Aorta (tissue), 5 donors: ENCODE measurements at regions not wholly inside any gene's neighbourhood (a gene's known extent, or its start where the extent isn't known, plus 50 kb on each side); places are given as distances from the start of the nearest gene placed in this dataset.
A peak's percentile ranks its signal among the peaks of the same experiment; 100 is the strongest.

Experiments used
- ATAC-seq: fragments of 200-7000 bp; cut with Tn5 transposase; one replicate; pipeline ENCODE4 v1.9.1; 2022; ENCODE audit warnings: moderate library complexity; ENCODE audit not compliant: low FRiP score
- DNase-seq, 2 donors: peaks; one replicate each; pipeline ENCODE4 v3.0.0-alpha.2; 2020
- H3K27ac ChIP-seq, 2 donors: one replicate each; pipeline ENCODE4 v1.5.1; 2013; ENCODE audit warnings: low read length in 2 of 2, mild to moderate bottlenecking in 2 of 2, moderate library complexity in 2 of 2, control low read depth in 1 of 2, inconsistent platforms in 1 of 2, low read depth in 1 of 2
- H3K27me3 ChIP-seq, 2 donors: one replicate each; pipeline ENCODE4 v1.6.1; 2013; ENCODE audit warnings: control low read depth in 1 of 2, low read length in 1 of 2, mild to moderate bottlenecking in 1 of 2, moderate library complexity in 1 of 2; ENCODE audit not compliant: insufficient read depth in 2 of 2, control insufficient read depth in 1 of 2
- H3K36me3 ChIP-seq, 2 donors: one replicate each; pipeline ENCODE4 v1.6.1; 2013; ENCODE audit warnings: control low read depth in 1 of 2, low read length in 1 of 2, mild to moderate bottlenecking in 1 of 2; ENCODE audit not compliant: insufficient read depth in 2 of 2, control insufficient read depth in 1 of 2
- H3K4me1 ChIP-seq, 2 donors: one replicate each; pipeline ENCODE4 v1.6.1; 2013; ENCODE audit warnings: low read length in 2 of 2, control low read depth in 1 of 2, mild to moderate bottlenecking in 1 of 2, moderate library complexity in 1 of 2; ENCODE audit not compliant: insufficient read depth in 2 of 2, control insufficient read depth in 1 of 2
- H3K4me3 ChIP-seq, 2 donors: one replicate each; pipeline ENCODE4 v1.5.1; 2013; ENCODE audit warnings: low read length in 2 of 2, control low read depth in 1 of 2, mild to moderate bottlenecking in 1 of 2
- H3K9me3 ChIP-seq: one replicate; pipeline ENCODE4 v1.6.1; 2013; ENCODE audit warnings: mild to moderate bottlenecking, low read length; ENCODE audit not compliant: control insufficient read depth
- WGBS, 2 donors: extraction: QIAGEN DNeasy Blood & Tissue Kit; methylation state at CpG; one replicate each; pipeline ENCODE4 v1.1.7; 2013; 5-methylcytosine and 5-hydroxymethylcytosine counted together
- intact Hi-C, 2 donors: fragments of 100-400 bp; cut with DNase I; formaldehyde crosslinking; loops; one replicate each; pipeline versions ENCODE4 v1.14.2 to v1.15.0; 2022
- donor health status: healthy with polysubstance abuse.
- donor health status: Bipolar disorder and iron deficiency.
- donor health status: DM: no; HTN: no; CAD: no.
- donor health status: DM: no; HTN: no; CAD: no.
- donor health status: DM: yes; HTN: yes; CAD: no.

DNA sequence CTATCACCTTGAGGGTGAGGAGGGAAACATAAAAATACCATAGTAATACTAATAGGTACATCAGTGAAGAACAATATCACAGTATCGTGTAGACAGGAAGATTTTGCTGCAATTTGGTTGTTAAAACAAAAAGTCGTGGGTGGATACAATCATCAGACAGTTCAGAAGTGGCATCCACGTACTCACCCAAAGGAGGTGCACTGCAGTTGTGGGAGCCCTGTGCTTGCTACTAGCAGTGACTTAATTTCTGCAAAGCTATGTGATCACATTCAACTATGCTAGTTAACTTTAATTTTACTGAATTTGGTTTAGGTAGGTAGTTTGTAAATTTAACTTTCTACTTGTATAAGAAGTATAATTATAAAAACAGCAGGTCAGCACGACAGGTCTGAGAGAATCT is 188.2 kb upstream of the SGK1 start:
- H3K9me3 ChIP-seq: no peaks in the 10 kb centered on the region
- intact Hi-C loops: no loop called here
- H3K27me3 ChIP-seq: no peaks in the 10 kb centered on the region
- H3K4me1 ChIP-seq: peaks cover 0 to 2% of the 10 kb centered on the region in 2 donors
- no peak overlapping the region for H3K4me3 ChIP-seq
- no peak for ATAC-seq
- no peak overlapping the region for H3K27ac ChIP-seq
- DNase-seq: no peak
- 95 to 96% methylated on average over 4 of the region's 4 CpGs for WGBS, 2 donors
- H3K36me3 ChIP-seq: no peaks in the 10 kb centered on the region

DNA sequence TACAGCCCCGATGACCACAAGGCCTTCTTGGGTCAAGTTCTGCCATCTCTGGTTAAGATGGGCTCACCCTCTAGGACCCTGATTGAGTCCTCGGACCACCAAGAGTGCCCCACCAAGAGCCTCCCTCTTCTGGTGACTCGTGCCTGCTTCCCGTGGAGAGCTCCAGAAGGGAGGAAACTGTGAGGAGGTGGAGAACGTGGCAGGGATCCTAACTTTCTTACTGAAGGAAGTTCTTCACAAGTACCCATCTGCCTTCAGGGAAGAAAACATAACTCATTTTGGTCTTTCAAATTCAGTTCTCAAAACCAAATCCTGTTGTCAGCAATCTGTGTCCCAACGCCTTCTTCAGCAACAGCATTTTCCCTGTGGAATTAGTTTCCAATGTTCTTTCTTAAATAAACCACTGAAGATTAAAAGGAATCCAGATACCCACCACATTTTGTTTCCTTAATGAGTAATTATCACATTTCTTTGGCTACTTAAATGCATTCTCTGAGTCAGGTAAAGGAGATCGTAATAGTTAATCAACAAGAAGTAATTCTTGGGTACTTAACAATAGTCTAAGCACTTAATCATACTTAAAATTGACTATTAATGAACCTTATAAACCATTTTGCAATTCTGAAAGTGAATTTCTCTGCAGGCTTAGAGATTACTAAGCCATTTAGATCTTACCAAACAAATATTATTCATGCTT is 185.8 kb upstream of the SGK1 start:
- no peak overlapping the region for H3K27ac ChIP-seq
- no peak for DNase-seq
- WGBS, 2 donors: 64 to 74% methylated on average over 7 of the region's 7 CpGs

DNA sequence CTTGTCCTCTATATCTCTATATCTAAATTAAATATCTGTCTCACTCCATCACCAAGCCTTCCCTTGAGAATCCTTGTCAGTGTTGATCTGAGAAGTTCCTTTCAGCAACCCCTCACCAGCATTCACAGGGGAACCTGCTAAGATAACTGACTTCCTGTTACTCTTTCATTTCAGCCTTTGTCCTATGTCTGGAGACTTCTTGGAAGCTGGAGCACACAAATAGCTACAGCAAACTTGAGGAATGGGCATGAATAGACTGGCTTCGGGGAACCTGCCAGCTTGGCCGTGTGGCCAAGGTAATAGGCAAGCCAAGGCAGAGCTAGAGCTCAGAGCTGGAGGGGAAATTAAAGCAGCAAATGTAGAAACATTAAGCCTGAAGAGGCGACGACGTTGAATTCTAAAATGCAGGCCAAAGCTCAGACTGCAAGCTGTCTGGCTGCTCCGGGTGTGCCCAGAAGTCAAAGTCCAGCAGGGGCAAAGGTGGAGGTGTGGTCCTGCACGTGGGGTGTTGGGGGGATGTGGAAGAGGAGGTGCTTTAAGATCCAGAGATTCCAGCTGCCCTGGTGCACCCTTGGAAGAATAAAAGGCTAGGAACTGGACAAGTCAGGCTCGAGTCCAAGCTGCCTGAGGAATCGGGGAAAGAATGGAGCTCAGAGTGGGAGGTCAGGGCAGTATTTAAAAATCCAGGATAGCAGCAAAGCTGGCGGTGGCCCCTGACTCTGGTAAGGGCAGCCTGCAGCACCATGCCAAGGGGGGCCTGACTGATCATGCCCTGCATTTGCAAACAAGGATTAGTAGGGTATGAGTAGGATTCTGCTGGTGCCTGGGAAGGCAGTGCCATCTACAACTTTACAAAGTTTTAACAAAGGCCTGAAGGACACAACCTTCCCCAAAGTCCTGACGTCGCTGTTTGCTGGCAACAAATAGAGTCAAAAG is 185.0 kb upstream of the SGK1 start:
- peak overlapping the region; percentile 17 to 45 for H3K27ac ChIP-seq
- no peaks in the 10 kb centered on the region for H3K27me3 ChIP-seq
- intact Hi-C loops: no loop called here
- H3K4me3 ChIP-seq: no peak overlapping the region
- H3K4me1 ChIP-seq: peaks cover 0 to 2% of the 10 kb centered on the region in 2 donors
- H3K36me3 ChIP-seq: no peaks in the 10 kb centered on the region
- ATAC-seq: no peak
- H3K9me3 ChIP-seq: no peaks in the 10 kb centered on the region
- 14 to 21% methylated on average over 12 of the region's 12 CpGs for WGBS, 2 donors
- no peak for DNase-seq

More for the DNA sequence above, 185.8 kb upstream of the SGK1 start:
- ATAC-seq: no peak
- Histone ChIP-seq H3K36me3 (no peaks in the 10 kb centered on the region), H3K4me1 (peaks cover 0 to 2% of the 10 kb centered on the region in 2 donors), H3K27me3 (no peaks in the 10 kb centered on the region), H3K9me3 (no peaks in the 10 kb centered on the region), H3K4me3 (no peak overlapping the region)
- intact Hi-C loops: no loop called here

DNA sequence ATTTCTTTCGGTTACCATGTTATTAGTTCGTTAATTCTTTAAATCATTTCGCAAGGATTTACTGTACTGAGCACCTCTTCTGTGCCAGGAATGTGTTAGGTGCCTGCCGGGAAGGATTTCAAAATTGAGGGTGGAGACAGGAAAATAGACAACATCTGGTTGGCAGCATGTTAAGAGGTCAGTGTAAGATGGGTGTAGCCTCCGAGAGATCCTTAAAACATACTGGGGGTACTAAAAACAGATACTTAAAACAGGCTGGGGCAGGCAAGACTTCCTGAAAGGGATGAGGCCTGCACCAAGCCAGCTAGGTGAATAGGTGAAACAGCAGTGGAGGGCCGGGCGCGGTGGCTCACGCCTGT is 178.0 kb upstream of the SGK1 start:
- H3K27ac ChIP-seq: no peak overlapping the region
- no peaks in the 10 kb centered on the region for H3K27me3 ChIP-seq
- H3K9me3 ChIP-seq: no peaks in the 10 kb centered on the region
- no peaks in the 10 kb centered on the region for H3K36me3 ChIP-seq
- 88 to 94% methylated on average over 5 to 9 of the region's 9 CpGs for WGBS, 2 donors
- no peaks in the 10 kb centered on the region for H3K4me1 ChIP-seq
- no peak for ATAC-seq
- H3K4me3 ChIP-seq: no peak overlapping the region
- no peak for DNase-seq
- intact Hi-C loops: no loop called here

DNA sequence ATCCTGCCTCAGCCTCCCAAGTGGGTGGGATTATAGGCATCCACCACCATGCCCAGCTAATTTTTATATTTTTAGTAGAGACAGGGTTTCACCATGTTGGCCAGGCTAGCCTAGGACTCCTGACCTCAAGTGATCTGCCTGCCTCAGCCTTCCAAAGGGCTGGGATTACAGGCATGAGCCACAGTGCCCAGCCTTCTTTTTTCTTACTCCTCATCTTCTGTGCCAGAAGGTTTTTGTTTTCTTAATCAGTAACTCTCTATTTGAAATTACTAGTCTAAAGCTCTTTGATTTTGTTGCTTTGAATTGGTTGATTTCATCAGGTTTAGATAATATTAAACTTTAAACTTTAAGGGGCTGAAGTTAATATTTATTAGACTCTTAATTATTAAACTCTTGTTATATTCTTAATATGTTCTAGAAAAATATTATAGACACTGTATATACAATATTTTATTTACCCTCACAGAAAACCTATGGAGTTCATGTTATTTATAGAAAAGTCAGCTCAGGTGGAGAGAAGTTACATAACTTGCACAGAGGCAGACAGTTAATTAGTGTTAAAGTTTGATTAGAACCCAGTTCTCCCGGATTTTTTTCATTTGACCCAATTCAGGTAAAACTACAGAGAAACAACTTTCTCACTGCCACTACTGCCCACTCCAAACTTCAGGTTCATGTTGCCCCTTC is 177.4 kb upstream of the SGK1 start:
- Histone ChIP-seq H3K4me1 (no peaks in the 10 kb centered on the region), H3K4me3 (no peak overlapping the region), H3K9me3 (no peaks in the 10 kb centered on the region), H3K36me3 (no peaks in the 10 kb centered on the region), H3K27me3 (no peaks in the 10 kb centered on the region), H3K27ac (no peak overlapping the region)
- WGBS, 2 donors: 88% methylated on average over 1 of the region's 1 CpG
- DNase-seq (no peak), ATAC-seq (no peak)
- intact Hi-C loops: no loop called here

DNA sequence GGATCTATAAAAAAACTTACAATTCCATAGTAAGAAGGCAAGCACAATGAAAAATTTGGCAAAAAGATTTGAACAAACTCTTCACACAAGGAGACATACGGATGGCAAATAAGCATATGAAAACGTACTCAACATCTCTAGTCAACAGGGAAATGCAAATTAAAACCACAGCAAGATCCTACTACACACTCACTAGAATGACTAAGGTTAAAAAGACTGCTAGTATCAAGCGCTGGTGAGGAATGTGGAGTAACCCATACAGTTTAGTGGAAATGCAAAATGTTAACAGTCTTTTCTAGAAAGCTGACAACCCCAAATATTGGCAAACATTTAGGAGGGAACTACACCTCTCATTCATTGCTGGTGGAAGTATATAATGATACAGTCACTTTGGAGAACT is 175.9 kb upstream of the SGK1 start:
- H3K4me3 ChIP-seq: no peak overlapping the region
- H3K9me3 ChIP-seq: no peaks in the 10 kb centered on the region
- no peak overlapping the region for H3K27ac ChIP-seq
- no peaks in the 10 kb centered on the region for H3K36me3 ChIP-seq
- H3K4me1 ChIP-seq: no peaks in the 10 kb centered on the region
- DNase-seq (no peak), ATAC-seq (no peak)
- no peaks in the 10 kb centered on the region for H3K27me3 ChIP-seq
- 87 to 90% methylated on average over 3 of the region's 3 CpGs for WGBS, 2 donors
- intact Hi-C loops: no loop called here

DNA sequence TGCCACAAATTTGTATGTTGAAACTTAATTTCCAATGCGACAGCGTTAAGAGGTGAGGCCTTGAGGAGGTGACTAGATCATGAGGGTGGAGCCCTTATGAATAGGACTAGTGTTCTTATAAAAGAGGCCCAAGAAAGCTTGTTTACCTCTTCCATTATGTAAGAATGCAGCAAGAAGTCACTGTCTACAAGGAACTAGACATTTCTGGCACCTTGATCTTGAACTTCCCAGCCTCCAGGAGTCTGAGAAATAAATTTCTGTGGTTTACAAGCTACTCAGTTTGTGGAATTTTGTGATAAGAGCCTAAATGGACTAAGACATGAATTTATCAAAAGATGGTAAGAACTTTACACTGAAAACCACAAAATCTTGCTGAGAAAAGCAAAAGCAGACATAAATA is 173.6 kb upstream of the SGK1 start:
- intact Hi-C loops: no loop called here
- no peak for ATAC-seq
- H3K27me3 ChIP-seq: no peaks in the 10 kb centered on the region
- H3K4me3 ChIP-seq: no peak overlapping the region
- 97 to 98% methylated on average over 2 of the region's 2 CpGs for WGBS, 2 donors
- no peak for DNase-seq
- no peaks in the 10 kb centered on the region for H3K4me1 ChIP-seq
- no peaks in the 10 kb centered on the region for H3K9me3 ChIP-seq
- H3K27ac ChIP-seq: no peak overlapping the region
- H3K36me3 ChIP-seq: no peaks in the 10 kb centered on the region

DNA sequence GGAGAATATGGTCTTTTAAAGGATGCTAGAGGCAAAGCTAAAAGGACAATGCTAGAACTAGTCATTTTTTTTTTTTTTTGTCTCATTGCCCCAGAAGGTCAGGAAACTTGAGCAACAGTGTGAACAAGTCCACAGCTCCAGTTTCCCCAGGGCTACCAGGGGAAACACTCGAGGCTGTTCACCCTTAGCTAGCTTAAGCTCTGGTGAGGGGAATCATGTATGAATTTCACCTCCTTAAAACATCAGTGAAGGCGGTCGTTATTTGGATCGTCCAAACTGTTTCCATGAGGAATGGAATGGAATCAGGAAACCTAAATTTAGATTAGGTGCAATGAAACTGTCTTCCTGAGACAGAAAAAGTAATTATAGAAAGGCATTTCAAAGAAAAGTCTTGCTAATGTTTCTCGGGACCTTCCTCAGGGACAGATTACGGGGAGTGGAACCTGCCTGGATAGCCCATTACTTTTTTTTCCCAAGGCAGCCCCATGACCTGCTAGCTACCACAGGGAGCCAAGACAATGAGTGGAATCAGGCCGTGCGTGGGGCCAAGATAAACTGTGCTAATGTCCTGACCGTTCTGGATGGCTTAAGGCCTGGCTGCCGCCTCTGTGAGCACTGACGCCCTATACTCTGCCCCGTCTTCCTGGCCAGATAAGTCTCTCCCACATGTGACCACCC is 164.8 kb upstream of the SGK1 start:
- peak; percentile 80 for ATAC-seq
- Histone ChIP-seq H3K9me3 (no peaks in the 10 kb centered on the region), H3K27ac (no peak overlapping the region), H3K36me3 (no peaks in the 10 kb centered on the region), H3K4me1 (no peaks in the 10 kb centered on the region), H3K4me3 (no peak overlapping the region), H3K27me3 (no peaks in the 10 kb centered on the region)
- no peak for DNase-seq
- WGBS, 2 donors: 24 to 26% methylated on average over 12 of the region's 12 CpGs
- intact Hi-C loops: no loop called here
